ENCODE measurements at regions not wholly inside any gene's neighbourhood (a gene's known extent, or its start where the extent isn't known, plus 50 kb on each side); places are given as distances from the start of the nearest gene placed in this dataset.
A peak's percentile ranks its signal among the peaks of the same experiment; 100 is the strongest.

- H3K9ac ChIP-seq (ENCODE audit: low read length in 3 of 3): peak overlapping the region in 1 of 3 donors; percentile 3
- H3K9me3 ChIP-seq (ENCODE audit: control insufficient read depth in 2 of 3, insufficient read depth in 1 of 3, low read length in 3 of 3): no peaks in the 10 kb centered on the region
- no peak for FAIRE-seq
- no peaks in the 10 kb centered on the region for H3K27me3 ChIP-seq (ENCODE audit: control insufficient read depth, insufficient read depth, low read length)
- peak overlapping the region in 1 of 2 donors; percentile 40 for H3K27ac ChIP-seq (ENCODE audit: low read depth in 2 of 2, low read length in 2 of 2)
- no peak overlapping the region for H3K4me3 ChIP-seq (ENCODE audit: low read length in 3 of 3)
- peak; percentile 87 for TF ChIP-seq CTCF (IDR thresholded peaks at IDR 0.05; ENCODE audit: borderline replicate concordance, extremely low read depth, insufficient read depth)
- H3K36me3 ChIP-seq (ENCODE audit: control insufficient read depth in 2 of 3, insufficient read depth in 3 of 3, low read length in 3 of 3): no peaks in the 10 kb centered on the region
- H3K4me1 ChIP-seq (ENCODE audit: control insufficient read depth in 2 of 3, insufficient read depth in 2 of 3, low read depth in 1 of 3, low read length in 3 of 3): peaks cover 0 to 20% (median 12%) of the 10 kb centered on the region in 3 donors
- DNase-seq: peak; percentile 89 to 95 (median 92)
- intact Hi-C loops (cut with DNase I): no loop called here
These were observed 123.3 kb upstream of the GADD45A start for GRCh38 chr1:67561704-67562113.

- intact Hi-C loops (cut with DNase I): no loop called here
- no peaks in the 10 kb centered on the region for H3K9me3 ChIP-seq (ENCODE audit: control insufficient read depth in 2 of 3, insufficient read depth in 1 of 3, low read length in 3 of 3)
- no peaks in the 10 kb centered on the region for H3K36me3 ChIP-seq (ENCODE audit: control insufficient read depth in 2 of 3, insufficient read depth in 3 of 3, low read length in 3 of 3)
- peak overlapping the region; percentile 60 to 92 for H3K27ac ChIP-seq (ENCODE audit: low read depth in 2 of 2, low read length in 2 of 2)
- H3K4me1 ChIP-seq (ENCODE audit: control insufficient read depth in 2 of 3, insufficient read depth in 2 of 3, low read depth in 1 of 3, low read length in 3 of 3): peaks cover 0 to 12% (median 8%) of the 10 kb centered on the region in 3 donors
- DNase-seq (no peak), FAIRE-seq (no peak)
- no peak for TF ChIP-seq CTCF (IDR thresholded peaks at IDR 0.05; ENCODE audit: borderline replicate concordance, extremely low read depth, insufficient read depth)
- no peak overlapping the region for H3K4me3 ChIP-seq (ENCODE audit: low read length in 3 of 3)
- no peak overlapping the region for H3K9ac ChIP-seq (ENCODE audit: low read length in 3 of 3)
- no peaks in the 10 kb centered on the region for H3K27me3 ChIP-seq (ENCODE audit: control insufficient read depth, insufficient read depth, low read length)
These were observed 121.3 kb upstream of the GADD45A start for GRCh38 chr1:67563684-67564083.

GRCh38 chr1:67564193-67564592, 120.8 kb upstream of the GADD45A start:
- Histone ChIP-seq H3K36me3 (ENCODE audit: control insufficient read depth in 2 of 3, insufficient read depth in 3 of 3, low read length in 3 of 3) (no peaks in the 10 kb centered on the region), H3K9ac (ENCODE audit: low read length in 3 of 3) (no peak overlapping the region), H3K4me3 (ENCODE audit: low read length in 3 of 3) (no peak overlapping the region), H3K27ac (ENCODE audit: low read depth in 2 of 2, low read length in 2 of 2) (peak overlapping the region; percentile 60 to 92), H3K27me3 (ENCODE audit: control insufficient read depth, insufficient read depth, low read length) (no peaks in the 10 kb centered on the region), H3K9me3 (ENCODE audit: control insufficient read depth in 2 of 3, insufficient read depth in 1 of 3, low read length in 3 of 3) (no peaks in the 10 kb centered on the region), H3K4me1 (ENCODE audit: control insufficient read depth in 2 of 3, insufficient read depth in 2 of 3, low read depth in 1 of 3, low read length in 3 of 3) (peaks cover 0 to 11% (median 6%) of the 10 kb centered on the region in 3 donors)
- intact Hi-C loops (cut with DNase I): no loop called here
- DNase-seq: peak in 1 of 5 donors; percentile 40
- no peak for FAIRE-seq
- no peak for TF ChIP-seq CTCF (IDR thresholded peaks at IDR 0.05; ENCODE audit: borderline replicate concordance, extremely low read depth, insufficient read depth)

GRCh38 chr1:67566803-67567377, 118.1 kb upstream of the GADD45A start:
- peaks cover 0 to 19% (median 15%) of the 10 kb centered on the region in 3 donors for H3K4me1 ChIP-seq (ENCODE audit: control insufficient read depth in 2 of 3, insufficient read depth in 2 of 3, low read depth in 1 of 3, low read length in 3 of 3)
- FAIRE-seq: no peak
- intact Hi-C loops (cut with DNase I): no loop called here
- TF ChIP-seq CTCF (IDR thresholded peaks at IDR 0.05; ENCODE audit: borderline replicate concordance, extremely low read depth, insufficient read depth): no peak
- H3K9me3 ChIP-seq (ENCODE audit: control insufficient read depth in 2 of 3, insufficient read depth in 1 of 3, low read length in 3 of 3): no peaks in the 10 kb centered on the region
- no peaks in the 10 kb centered on the region for H3K27me3 ChIP-seq (ENCODE audit: control insufficient read depth, insufficient read depth, low read length)
- H3K9ac ChIP-seq (ENCODE audit: low read length in 3 of 3): no peak overlapping the region
- no peak overlapping the region for H3K27ac ChIP-seq (ENCODE audit: low read depth in 2 of 2, low read length in 2 of 2)
- no peak for DNase-seq
- H3K36me3 ChIP-seq (ENCODE audit: control insufficient read depth in 2 of 3, insufficient read depth in 3 of 3, low read length in 3 of 3): no peaks in the 10 kb centered on the region
- no peak overlapping the region for H3K4me3 ChIP-seq (ENCODE audit: low read length in 3 of 3)

Measured in kidney (tissue), 13 donors.